SU-DHL-6 (cell line): ENCODE measurements at regions not wholly inside any gene's neighbourhood (a gene's known extent, or its start where the extent isn't known, plus 50 kb on each side); places are given as distances from the start of the nearest gene placed in this dataset.

Source experiments
- EZH2phosphoT487 ChIP-seq: fragments of 200-600 bp; sonication (generic), shearing (Covaris generic); conservative IDR thresholded peaks from 2 replicates; pipeline ENCODE4 v1.6.1; 2018; ENCODE audit warnings: mild to moderate bottlenecking, antibody characterized with exemption, low read length, moderate library complexity, mixed read lengths
- TF ChIP-seq, protein P1 (sequence below): fragments of 200-600 bp; sonication (generic); IDR thresholded peaks from one replicate; pipeline ENCODE4 v1.5.1; 2017; ENCODE audit warnings: antibody characterized with exemption, mild to moderate bottlenecking, low read length, moderate library complexity; ENCODE audit not compliant: insufficient read depth, poor library complexity, severe bottlenecking

DNA sequence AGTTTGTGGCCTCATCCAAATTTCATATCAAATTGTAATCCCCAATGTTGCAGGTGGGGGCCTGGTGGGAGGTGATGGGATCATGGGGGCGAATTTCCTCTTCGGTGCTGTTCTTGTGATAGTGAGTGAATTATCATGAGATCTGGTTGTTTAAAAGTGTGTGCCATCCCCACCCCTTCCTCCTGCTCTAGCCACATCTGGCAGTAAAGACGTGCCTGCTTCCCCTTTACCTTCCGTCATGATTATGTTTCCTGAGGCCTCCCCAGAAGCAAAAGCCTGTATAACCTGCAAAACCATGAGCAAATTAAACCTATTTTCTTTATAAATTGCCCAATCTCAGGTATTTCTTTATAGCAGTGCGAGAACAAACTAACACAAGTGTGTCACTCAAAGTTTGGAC, 71.0 kb upstream of the MOCS2 start:
- TF ChIP-seq, protein P1, sequence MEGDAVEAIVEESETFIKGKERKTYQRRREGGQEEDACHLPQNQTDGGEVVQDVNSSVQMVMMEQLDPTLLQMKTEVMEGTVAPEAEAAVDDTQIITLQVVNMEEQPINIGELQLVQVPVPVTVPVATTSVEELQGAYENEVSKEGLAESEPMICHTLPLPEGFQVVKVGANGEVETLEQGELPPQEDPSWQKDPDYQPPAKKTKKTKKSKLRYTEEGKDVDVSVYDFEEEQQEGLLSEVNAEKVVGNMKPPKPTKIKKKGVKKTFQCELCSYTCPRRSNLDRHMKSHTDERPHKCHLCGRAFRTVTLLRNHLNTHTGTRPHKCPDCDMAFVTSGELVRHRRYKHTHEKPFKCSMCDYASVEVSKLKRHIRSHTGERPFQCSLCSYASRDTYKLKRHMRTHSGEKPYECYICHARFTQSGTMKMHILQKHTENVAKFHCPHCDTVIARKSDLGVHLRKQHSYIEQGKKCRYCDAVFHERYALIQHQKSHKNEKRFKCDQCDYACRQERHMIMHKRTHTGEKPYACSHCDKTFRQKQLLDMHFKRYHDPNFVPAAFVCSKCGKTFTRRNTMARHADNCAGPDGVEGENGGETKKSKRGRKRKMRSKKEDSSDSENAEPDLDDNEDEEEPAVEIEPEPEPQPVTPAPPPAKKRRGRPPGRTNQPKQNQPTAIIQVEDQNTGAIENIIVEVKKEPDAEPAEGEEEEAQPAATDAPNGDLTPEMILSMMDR = no peak
- TF ChIP-seq EZH2phosphoT487 = no peak
